ENCODE measurements at regions not wholly inside any gene's neighbourhood (a gene's known extent, or its start where the extent isn't known, plus 50 kb on each side); places are given as distances from the start of the nearest gene placed in this dataset.

GRCh38 chr3:102144063-102144462, 290.8 kb upstream of the ZPLD1 start (continued):
- no peak for TF ChIP-seq CTCF (CRISPR knock-in tag; IDR thresholded peaks at IDR 0.05)
- TF ChIP-seq PCBP2 (optimal IDR thresholded peaks at IDR 0.05; ENCODE audit: low read depth, low read length, poor library complexity, severe bottlenecking), result no peak
- TF ChIP-seq ELF3 (CRISPR knock-in tag; IDR thresholded peaks at IDR 0.05), result no peak
- TF ChIP-seq TAF15 (IDR thresholded peaks at IDR 0.05; ENCODE audit: low read depth, low read length, poor library complexity, severe bottlenecking), result no peak
- TF ChIP-seq HMGXB3 (CRISPR knock-in tag; IDR thresholded peaks at IDR 0.05; ENCODE audit: borderline replicate concordance), result no peak
- TF ChIP-seq SALL1 (CRISPR knock-in tag; IDR thresholded peaks at IDR 0.05), result no peak
- TF ChIP-seq ZNF781 (CRISPR knock-in tag; IDR thresholded peaks at IDR 0.05; ENCODE audit: borderline replicate concordance, not compliant biosample characterization), result no peak
